H9 (cell line): ENCODE measurements at regions not wholly inside any gene's neighbourhood (a gene's known extent, or its start where the extent isn't known, plus 50 kb on each side); places are given as distances from the start of the nearest gene placed in this dataset.

ENCODE experiments used
- DNase-seq: peaks from one replicate; pipeline ENCODE4 v3.0.0-alpha.2; 2017
- H2AFZ ChIP-seq: one replicate; pipeline ENCODE4 v1.6.1; 2013; ENCODE audit warnings: mild to moderate bottlenecking, low read length, control low read depth, moderate library complexity
- H2AK5ac ChIP-seq: 2 replicates; pipeline ENCODE4 v1.6.1; 2013; ENCODE audit warnings: low read length, control low read depth, mixed read lengths; ENCODE audit not compliant: insufficient read length
- H2BK120ac ChIP-seq: one replicate; pipeline ENCODE4 v1.6.1; 2013; ENCODE audit warnings: low read depth, mild to moderate bottlenecking, low read length, control low read depth, inconsistent platforms; ENCODE audit not compliant: poor library complexity, severe bottlenecking
- H2BK12ac ChIP-seq: 2 replicates; pipeline ENCODE4 v1.6.1; 2013; ENCODE audit warnings: low read length, control low read depth, mixed read lengths, low read depth; ENCODE audit not compliant: insufficient read length
- H2BK15ac ChIP-seq: 2 replicates; pipeline ENCODE4 v1.6.1; 2013; ENCODE audit warnings: low read depth, low read length, control low read depth
- H2BK20ac ChIP-seq: one replicate; pipeline ENCODE4 v1.6.1; 2013; ENCODE audit warnings: low read depth, mild to moderate bottlenecking, low read length, control low read depth, inconsistent platforms; ENCODE audit not compliant: poor library complexity, severe bottlenecking
- H2BK5ac ChIP-seq: 2 replicates; pipeline ENCODE4 v1.6.1; 2013; ENCODE audit warnings: low read length, control low read depth, mixed read lengths; ENCODE audit not compliant: insufficient read length
- H3K14ac ChIP-seq: 2 replicates; pipeline ENCODE4 v1.6.1; 2013; ENCODE audit warnings: low read length, control low read depth; ENCODE audit not compliant: insufficient read depth
- H3K18ac ChIP-seq: 2 replicates; pipeline ENCODE4 v1.6.1; 2013; ENCODE audit warnings: low read depth, mild to moderate bottlenecking, mixed read lengths, low read length, control low read depth; ENCODE audit not compliant: insufficient read length
- H3K23ac ChIP-seq: 2 replicates; pipeline ENCODE4 v1.6.1; 2013; ENCODE audit warnings: low read length, control low read depth, mixed read lengths, low read depth; ENCODE audit not compliant: insufficient read length
- H3K23me2 ChIP-seq: 2 replicates; pipeline ENCODE4 v1.6.1; 2013; ENCODE audit warnings: low read depth, mild to moderate bottlenecking, mixed read lengths, low read length, control low read depth; ENCODE audit not compliant: insufficient read length, poor library complexity, severe bottlenecking
- H3K27ac ChIP-seq: 2 replicates; pipeline ENCODE4 v1.5.1; 2013; ENCODE audit warnings: low read length, control low read depth, mixed read lengths, low read depth; ENCODE audit not compliant: insufficient read length
- H3K27me3 ChIP-seq: 2 replicates; pipeline ENCODE4 v1.6.1; 2013; ENCODE audit warnings: low read length, control low read depth, inconsistent platforms; ENCODE audit not compliant: insufficient read depth
- H3K4ac ChIP-seq: 2 replicates; pipeline ENCODE4 v1.6.1; 2013; ENCODE audit warnings: low read depth, mild to moderate bottlenecking, control low read depth, inconsistent platforms, low read length, moderate library complexity
- H3K4me1 ChIP-seq: 2 replicates; pipeline ENCODE4 v1.6.1; 2013; ENCODE audit warnings: low read length, control low read depth, inconsistent platforms; ENCODE audit not compliant: insufficient read depth
- H3K4me2 ChIP-seq: 2 replicates; pipeline ENCODE4 v1.6.1; 2013; ENCODE audit warnings: low read length, control low read depth, mixed read lengths; ENCODE audit not compliant: insufficient read length, insufficient read depth
- H3K56ac ChIP-seq: 2 replicates; pipeline ENCODE4 v1.6.1; 2013; ENCODE audit warnings: low read depth, mild to moderate bottlenecking, mixed read lengths, low read length, control low read depth; ENCODE audit not compliant: insufficient read length
- H3K79me1 ChIP-seq: 2 replicates; pipeline ENCODE4 v1.6.1; 2013; ENCODE audit warnings: low read depth, mild to moderate bottlenecking, moderate library complexity, low read length, control low read depth, inconsistent platforms; ENCODE audit not compliant: insufficient read depth, poor library complexity, severe bottlenecking
- H3K79me2 ChIP-seq: 2 replicates; pipeline ENCODE4 v1.6.1; 2013; ENCODE audit warnings: low read length, control low read depth, inconsistent platforms; ENCODE audit not compliant: insufficient read depth
- H3K9ac ChIP-seq: 2 replicates; pipeline ENCODE4 v1.6.1; 2013; ENCODE audit warnings: low read length, control low read depth, mixed read lengths; ENCODE audit not compliant: insufficient read length; ENCODE audit errors: extremely low read depth
- H3K9me3 ChIP-seq: one replicate; pipeline ENCODE4 v1.6.1; 2013; ENCODE audit warnings: low read depth, low read length, inconsistent platforms; ENCODE audit not compliant: control insufficient read depth
- H3T11ph ChIP-seq: one replicate; pipeline ENCODE4 v1.6.1; 2013; ENCODE audit warnings: mild to moderate bottlenecking, low read length, control low read depth, inconsistent platforms
- H4K20me1 ChIP-seq: one replicate; pipeline ENCODE4 v1.6.1; 2013; ENCODE audit not compliant: control insufficient read depth, insufficient read length, insufficient read depth
- H4K5ac ChIP-seq: 2 replicates; pipeline ENCODE4 v1.6.1; 2013; ENCODE audit warnings: low read depth, mild to moderate bottlenecking, mixed read lengths, low read length, control low read depth; ENCODE audit not compliant: insufficient read length
- H4K8ac ChIP-seq: replicated peaks from 2 replicates; pipeline ENCODE4 v1.6.1; 2013; ENCODE audit warnings: low read length, control low read depth, mixed read lengths, low read depth; ENCODE audit not compliant: insufficient read length
- H4K91ac ChIP-seq: 2 replicates; pipeline ENCODE4 v1.6.1; 2013; ENCODE audit warnings: low read depth, mild to moderate bottlenecking, moderate library complexity, mixed read lengths, low read length, control low read depth; ENCODE audit not compliant: insufficient read length
- H3K27ac Mint-ChIP-seq, 3 experiments: 2 replicates in 2 of 3; 3 replicates in 1 of 3; pipeline ENCODE4 v1.8.0; 2020 to 2021; ENCODE audit warnings: mixed read lengths in 3 of 3, mild to moderate bottlenecking in 1 of 3, moderate library complexity in 1 of 3
- H3K27me3 Mint-ChIP-seq: 2 replicates; pipeline ENCODE4 v1.8.0; 2021; ENCODE audit warnings: low read depth, mild to moderate bottlenecking, moderate library complexity, mixed read lengths
- H3K36me3 Mint-ChIP-seq, 3 experiments: 2 replicates in 2 of 3; 3 replicates in 1 of 3; pipeline ENCODE4 v1.8.0; 2020 to 2021; ENCODE audit warnings: low read depth in 3 of 3, mixed read lengths in 3 of 3; ENCODE audit not compliant: insufficient read depth in 1 of 3
- H3K4me1 Mint-ChIP-seq, 2 experiments: 2 replicates each; pipeline ENCODE4 v1.8.0; 2020; ENCODE audit warnings: mixed read lengths in 2 of 2
- H3K4me3 Mint-ChIP-seq, 2 experiments: 2 replicates in 1 of 2; 3 replicates in 1 of 2; pipeline ENCODE4 v1.8.0; 2020 to 2021; ENCODE audit warnings: mild to moderate bottlenecking in 2 of 2, mixed read lengths in 2 of 2, moderate library complexity in 1 of 2
- H3K9me3 Mint-ChIP-seq, 2 experiments: 2 replicates in 1 of 2; 3 replicates in 1 of 2; pipeline ENCODE4 v1.8.0; 2020; ENCODE audit warnings: mild to moderate bottlenecking in 2 of 2, mixed read lengths in 2 of 2, moderate library complexity in 1 of 2
- CTCF ChIP-seq: fragments of 200-600 bp; sonication (generic); conservative IDR thresholded peaks from 3 replicates; pipeline ENCODE4 v1.8.0; 2021; ENCODE audit warnings: antibody characterized with exemption, mild to moderate bottlenecking
- WGBS: extraction: QIAGEN DNeasy Blood & Tissue Kit; methylation state at CpG from one replicate; pipeline ENCODE4 v1.1.7; 2013; ENCODE audit warnings: missing lambda C conversion rate, low lambda C conversion rate, mixed read lengths; ENCODE audit not compliant: insufficient read length; ENCODE audit errors: extremely low coverage; 5-methylcytosine and 5-hydroxymethylcytosine counted together

GRCh38 chr2:116340690-116341089, 1473.8 kb upstream of the DDX18 start:
- H3K4me1 ChIP-seq: no peaks in the 10 kb centered on the region
- Mint-ChIP-seq H3K27me3 (no peaks in the 10 kb centered on the region), H3K36me3 (no peaks in the 10 kb centered on the region), H3K27ac (no peak overlapping the region), H3K9me3 (no peaks in the 10 kb centered on the region), H3K4me1 (peaks cover 10 to 14% of the 10 kb centered on the region in 2 experiments; a peak in 2 of 4 replicates), H3K4me3 (no peak overlapping the region)
- no peak overlapping the region for H2BK12ac ChIP-seq
- H4K91ac ChIP-seq: no peak overlapping the region
- DNase-seq: no peak
- no peaks in the 10 kb centered on the region for H3K23me2 ChIP-seq
- H3K56ac ChIP-seq: no peak overlapping the region
- H3K27me3 ChIP-seq: no peaks in the 10 kb centered on the region
- no peaks in the 10 kb centered on the region for H3K79me2 ChIP-seq
- H3K27ac ChIP-seq: no peak overlapping the region
- no peak overlapping the region for H3K4ac ChIP-seq
- no peak overlapping the region for H2BK20ac ChIP-seq
- no peaks in the 10 kb centered on the region for H3K79me1 ChIP-seq
- no peak overlapping the region for H4K8ac ChIP-seq
- no peak overlapping the region for H2BK120ac ChIP-seq
- TF ChIP-seq CTCF: no peak
- no peak overlapping the region for H3K18ac ChIP-seq
- no peak overlapping the region for H2BK15ac ChIP-seq
- H2BK5ac ChIP-seq: no peak overlapping the region
- H3K9ac ChIP-seq: no peak overlapping the region
- no peak overlapping the region for H3K14ac ChIP-seq
- no peak overlapping the region for H4K5ac ChIP-seq
- H3K4me2 ChIP-seq: no peak overlapping the region
- H2AK5ac ChIP-seq: no peak overlapping the region
- H3K9me3 ChIP-seq: no peaks in the 10 kb centered on the region
- no peak overlapping the region for H3T11ph ChIP-seq
- H2AFZ ChIP-seq: no peak overlapping the region
- no CpG with 5 or more reads among the region's 2 CpGs for WGBS
- H3K23ac ChIP-seq: no peak overlapping the region
- no peaks in the 10 kb centered on the region for H4K20me1 ChIP-seq
